Endothelial cell of umbilical vein (primary cell): ENCODE measurements at regions not wholly inside any gene's neighbourhood (a gene's known extent, or its start where the extent isn't known, plus 50 kb on each side); places are given as distances from the start of the nearest gene placed in this dataset.

Experiments used
- BruUV-seq: library from RNA; stranded (reverse); fragments of 400-500 nt; replicated peaks from 2 replicates; lab custom pipeline; 2021; lab: Mats Ljungman, UMichigan
- CTCF ChIA-PET: fragments of 300-600, 350-600 bp; sonication (Branson Sonifier 250); formaldehyde crosslinking; loops from one replicate; lab custom pipeline; 2021; ENCODE audit warnings: antibody characterized with exemption, inconsistent platforms; lab: Charles Lee
- POLR2A ChIA-PET: fragments of 300-600, 350-600 bp; sonication (Branson Sonifier 250); formaldehyde crosslinking; loops from one replicate; lab custom pipeline; 2021; ENCODE audit warnings: antibody characterized with exemption, inconsistent platforms; lab: Charles Lee
- DNase-seq: peaks from one replicate; pipeline ENCODE4 v3.0.0-alpha.2; 2011; ENCODE audit warnings: low read depth, low spot score
- FAIRE-seq: peaks from 2 replicates; lab custom pipeline; 2011; peaks lifted over from hg19 to GRCh38; lab: Jason Lieb, UNC
- H2AFZ ChIP-seq: 2 replicates; pipeline ENCODE4 v1.6.0; 2012; ENCODE audit warnings: low read depth, low read length, control low read depth, inconsistent platforms
- H3K27ac ChIP-seq: 2 replicates; pipeline ENCODE4 v1.5.1; 2011; ENCODE audit warnings: low read depth, mild to moderate bottlenecking, control low read depth, low read length, moderate library complexity; ENCODE audit not compliant: insufficient read depth
- H3K27me3 ChIP-seq, 2 experiments: 2 replicates each; pipeline versions ENCODE4 v1.6.0 to v1.6.1; 2011; ENCODE audit warnings: low read length in 2 of 2, mixed read lengths in 1 of 2; ENCODE audit not compliant: control insufficient read depth in 2 of 2, insufficient read depth in 2 of 2
- H3K36me3 ChIP-seq, 2 experiments: 2 replicates in 1 of 2; 3 replicates in 1 of 2; pipeline ENCODE4 v1.5.1; 2011; ENCODE audit warnings: low read length in 2 of 2, mild to moderate bottlenecking in 1 of 2, moderate library complexity in 1 of 2; ENCODE audit not compliant: control insufficient read depth in 2 of 2, insufficient read depth in 2 of 2; ENCODE audit errors: extremely low read depth in 1 of 2
- H3K4me1 ChIP-seq: 3 replicates; pipeline ENCODE4 v1.5.1; 2011; ENCODE audit warnings: mild to moderate bottlenecking, low read length; ENCODE audit not compliant: control insufficient read depth, insufficient read depth; ENCODE audit errors: extremely low read depth
- H3K4me2 ChIP-seq: 2 replicates; pipeline ENCODE4 v1.6.1; 2011; ENCODE audit warnings: low read length, control low read depth, mixed read lengths; ENCODE audit not compliant: insufficient read depth
- H3K4me3 ChIP-seq, 3 experiments: fragments of 200-600 bp in 1 of 3; sonication (generic), shearing (Covaris generic) in 1 of 3; replicated peaks in 1 of 3; 2 replicates each; pipeline ENCODE4 v1.5.1; 2011 to 2016; ENCODE audit warnings: control low read depth in 3 of 3, low read length in 3 of 3, mild to moderate bottlenecking in 2 of 3, inconsistent platforms in 1 of 3, low read depth in 1 of 3, moderate library complexity in 1 of 3; ENCODE audit not compliant: insufficient read depth in 1 of 3
- H3K79me2 ChIP-seq: 2 replicates; pipeline ENCODE4 v1.6.0; 2012; ENCODE audit warnings: low read length, inconsistent platforms; ENCODE audit not compliant: control insufficient read depth, insufficient read depth
- H3K9ac ChIP-seq: replicated peaks from 2 replicates; pipeline ENCODE3; 2011; ENCODE audit warnings: low read length, control low read depth; ENCODE audit not compliant: insufficient read depth; ENCODE audit errors: extremely low read depth
- H3K9me1 ChIP-seq: replicated peaks from 3 replicates; pipeline ENCODE4 v1.6.0; 2011; ENCODE audit warnings: mild to moderate bottlenecking, low read length; ENCODE audit not compliant: control insufficient read depth, insufficient read depth; ENCODE audit errors: extremely low read depth
- H3K9me3 ChIP-seq: replicated peaks from 2 replicates; pipeline ENCODE4 v1.5.1; 2012; ENCODE audit warnings: low read length, inconsistent platforms; ENCODE audit not compliant: control insufficient read depth, insufficient read depth
- H4K20me1 ChIP-seq: replicated peaks from 2 replicates; pipeline ENCODE3; 2011; ENCODE audit warnings: mild to moderate bottlenecking, low read length; ENCODE audit not compliant: control insufficient read depth, insufficient read depth; ENCODE audit errors: extremely low read depth
- EZH2 ChIP-seq: IDR thresholded peaks from 2 replicates; pipeline ENCODE4 v1.6.1; 2012; ENCODE audit warnings: borderline replicate concordance, low read depth, mild to moderate bottlenecking, moderate library complexity, low read length, inconsistent platforms; ENCODE audit not compliant: severe bottlenecking
- FOS ChIP-seq: IDR thresholded peaks from 2 replicates; pipeline ENCODE4 v1.6.1; 2011; ENCODE audit warnings: mild to moderate bottlenecking, low read length, moderate library complexity, borderline replicate concordance; ENCODE audit not compliant: insufficient read depth
- GATA2 ChIP-seq: IDR thresholded peaks from 2 replicates; pipeline ENCODE4 v1.7.0; 2011; ENCODE audit warnings: low read depth, mild to moderate bottlenecking, moderate library complexity, mixed read lengths, low read length; ENCODE audit not compliant: insufficient read length, insufficient read depth
- JUN ChIP-seq: IDR thresholded peaks from 2 replicates; pipeline ENCODE4 v1.6.1; 2011; ENCODE audit warnings: borderline replicate concordance, low read depth; ENCODE audit not compliant: insufficient read length, insufficient read depth
- MYC ChIP-seq: IDR thresholded peaks from one replicate; pipeline ENCODE4 v1.6.1; 2011; ENCODE audit warnings: mild to moderate bottlenecking, low read depth, low read length
- POLR2A ChIP-seq: IDR thresholded peaks from 2 replicates; pipeline ENCODE4 v1.6.1; 2012; ENCODE audit warnings: low read depth, mild to moderate bottlenecking, control low read depth, low read length
- POLR2AphosphoS5 ChIP-seq: IDR thresholded peaks from 2 replicates; pipeline ENCODE4 v1.6.1; 2012; ENCODE audit warnings: low read depth, mild to moderate bottlenecking, control low read depth, low read length, moderate library complexity; ENCODE audit not compliant: insufficient read depth
- dilution Hi-C: fragments of 300-500 bp; cut with MboI; formaldehyde crosslinking; loops from one replicate; pipeline ENCODE4 v1.15.0; 2019; ENCODE audit warnings: low sequenced_read_pairs; ENCODE audit not compliant: extremely low pct_ligation_motif_present
- intact Hi-C: fragments of 100-400 bp; cut with micrococcal nuclease; formaldehyde crosslinking; loops from one replicate; pipeline ENCODE4 v1.10.0; 2022
- TF ChIP-seq, protein P1 (sequence below): IDR thresholded peaks from 2 replicates; pipeline ENCODE4 v1.6.1; 2011; ENCODE audit not compliant: insufficient read depth, insufficient read length
- TF ChIP-seq, protein P2 (sequence below), 2 donors: IDR thresholded peaks; 1 replicate in 1 of 2; 2 replicates in 1 of 2; pipeline ENCODE4 v1.5.1; 2011; ENCODE audit warnings: low read length in 2 of 2, mild to moderate bottlenecking in 2 of 2, moderate library complexity in 2 of 2, control low read depth in 1 of 2, inconsistent platforms in 1 of 2, low read depth in 1 of 2; ENCODE audit not compliant: insufficient read depth in 1 of 2; ENCODE audit errors: extremely low read depth in 1 of 2

DNA sequence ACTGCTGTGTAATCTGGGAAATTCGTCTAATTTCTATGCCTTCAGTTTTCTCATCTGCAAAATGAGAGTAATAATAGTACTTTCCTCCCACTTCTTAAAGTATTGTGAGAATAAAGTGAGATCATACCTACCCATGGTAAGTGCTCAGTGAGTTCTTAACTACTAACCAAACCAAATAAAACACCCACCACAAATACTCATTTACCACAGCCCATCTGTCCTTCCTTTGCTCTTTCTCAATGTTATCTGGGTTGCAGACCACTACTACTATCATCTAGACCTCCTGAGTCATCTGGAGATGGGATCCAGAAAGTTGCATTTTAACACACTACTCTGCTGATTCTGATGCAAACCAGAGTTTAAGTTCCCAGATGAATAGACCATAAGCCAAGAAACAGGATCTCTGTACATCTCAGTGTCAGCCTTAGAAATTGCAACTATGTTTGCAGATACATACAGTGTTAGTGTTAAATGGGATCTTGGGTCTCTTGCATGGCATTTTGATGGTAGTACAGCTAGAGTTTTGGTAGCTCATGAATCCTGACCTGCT, 105.4 kb upstream of the ATP10B start:
- CTCF ChIA-PET: no interaction called here
- DNase-seq (no peak), FAIRE-seq (no peak)
- H3K9ac ChIP-seq: no peak overlapping the region
- no peaks in the 10 kb centered on the region for H3K27me3 ChIP-seq
- no peaks in the 10 kb centered on the region for H3K36me3 ChIP-seq
- H2AFZ ChIP-seq: no peak overlapping the region
- dilution Hi-C loops (no loop called here), intact Hi-C loops (no loop called here)
- no peaks in the 10 kb centered on the region for H3K9me1 ChIP-seq
- no peak overlapping the region for H3K4me3 ChIP-seq
- H3K79me2 ChIP-seq: no peaks in the 10 kb centered on the region
- POLR2A ChIA-PET: no interaction called here
- H3K4me2 ChIP-seq: no peak overlapping the region
- TF ChIP-seq MYC: no peak
- BruUV-seq: no TSS peak
- no peaks in the 10 kb centered on the region for H3K4me1 ChIP-seq
- H4K20me1 ChIP-seq: no peaks in the 10 kb centered on the region
- no peak overlapping the region for H3K27ac ChIP-seq
- H3K9me3 ChIP-seq: peaks cover 2% of the 10 kb centered on the region

DNA sequence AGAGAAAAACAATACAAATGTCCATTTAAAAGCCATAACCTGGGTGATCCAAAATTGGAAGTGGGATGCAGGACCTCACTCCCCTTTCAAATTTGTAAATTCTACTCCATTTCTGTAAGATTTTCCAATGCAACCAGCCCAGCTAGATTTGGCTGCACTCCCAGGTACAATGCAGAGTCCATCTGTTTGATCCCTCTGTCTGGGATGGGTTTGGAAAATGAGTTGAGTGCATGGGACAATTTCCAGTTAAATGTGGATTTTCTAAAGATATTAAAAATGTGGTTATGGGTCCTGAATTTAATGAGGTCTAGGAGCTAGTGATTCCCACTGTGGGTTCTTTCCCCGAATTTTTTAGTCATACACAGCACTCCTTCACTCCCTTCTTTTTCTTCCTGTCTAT, 104.0 kb upstream of the ATP10B start:
- H3K36me3 ChIP-seq: no peaks in the 10 kb centered on the region
- no peak overlapping the region for H3K9ac ChIP-seq
- H3K4me3 ChIP-seq: no peak overlapping the region
- TF ChIP-seq EZH2 (no peak), FOS (no peak), MYC (no peak), GATA2 (no peak), POLR2AphosphoS5 (no peak), JUN (no peak), POLR2A (no peak)
- TF ChIP-seq, protein P1, sequence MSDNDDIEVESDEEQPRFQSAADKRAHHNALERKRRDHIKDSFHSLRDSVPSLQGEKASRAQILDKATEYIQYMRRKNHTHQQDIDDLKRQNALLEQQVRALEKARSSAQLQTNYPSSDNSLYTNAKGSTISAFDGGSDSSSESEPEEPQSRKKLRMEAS: no peak
- TF ChIP-seq, protein P2, sequence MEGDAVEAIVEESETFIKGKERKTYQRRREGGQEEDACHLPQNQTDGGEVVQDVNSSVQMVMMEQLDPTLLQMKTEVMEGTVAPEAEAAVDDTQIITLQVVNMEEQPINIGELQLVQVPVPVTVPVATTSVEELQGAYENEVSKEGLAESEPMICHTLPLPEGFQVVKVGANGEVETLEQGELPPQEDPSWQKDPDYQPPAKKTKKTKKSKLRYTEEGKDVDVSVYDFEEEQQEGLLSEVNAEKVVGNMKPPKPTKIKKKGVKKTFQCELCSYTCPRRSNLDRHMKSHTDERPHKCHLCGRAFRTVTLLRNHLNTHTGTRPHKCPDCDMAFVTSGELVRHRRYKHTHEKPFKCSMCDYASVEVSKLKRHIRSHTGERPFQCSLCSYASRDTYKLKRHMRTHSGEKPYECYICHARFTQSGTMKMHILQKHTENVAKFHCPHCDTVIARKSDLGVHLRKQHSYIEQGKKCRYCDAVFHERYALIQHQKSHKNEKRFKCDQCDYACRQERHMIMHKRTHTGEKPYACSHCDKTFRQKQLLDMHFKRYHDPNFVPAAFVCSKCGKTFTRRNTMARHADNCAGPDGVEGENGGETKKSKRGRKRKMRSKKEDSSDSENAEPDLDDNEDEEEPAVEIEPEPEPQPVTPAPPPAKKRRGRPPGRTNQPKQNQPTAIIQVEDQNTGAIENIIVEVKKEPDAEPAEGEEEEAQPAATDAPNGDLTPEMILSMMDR (IDR thresholded peaks at IDR 0.05; ENCODE audit: extremely low read depth in 1 of 2, insufficient read depth in 1 of 2, low read depth in 1 of 2, low read length in 2 of 2): no peak
- no peaks in the 10 kb centered on the region for H3K27me3 ChIP-seq
- H3K4me2 ChIP-seq: no peak overlapping the region
- H3K9me1 ChIP-seq: no peaks in the 10 kb centered on the region
- dilution Hi-C loops: no loop called here
- DNase-seq (no peak), FAIRE-seq (no peak)
- H2AFZ ChIP-seq: no peak overlapping the region
- intact Hi-C loops: no loop called here
- POLR2A ChIA-PET: no interaction called here
- no peaks in the 10 kb centered on the region for H3K79me2 ChIP-seq
- no TSS peak for BruUV-seq
- CTCF ChIA-PET: no interaction called here
- H3K4me1 ChIP-seq: no peaks in the 10 kb centered on the region
- H3K9me3 ChIP-seq: peaks cover 2% of the 10 kb centered on the region
- H3K27ac ChIP-seq: no peak overlapping the region
- no peaks in the 10 kb centered on the region for H4K20me1 ChIP-seq
